ENCODE measurements at regions not wholly inside any gene's neighbourhood (a gene's known extent, or its start where the extent isn't known, plus 50 kb on each side); places are given as distances from the start of the nearest gene placed in this dataset.

- H3K4me1 Mint-ChIP-seq (ENCODE audit: low read depth), result peaks cover 12% of the 10 kb centered on the region
- no peaks in the 10 kb centered on the region for H3K27me3 Mint-ChIP-seq
Observed at GRCh38 chr3:30438126-30438525, 168.3 kb upstream of the TGFBR2 start.

GRCh38 chr3:30439451-30440053, 166.8 kb upstream of the TGFBR2 start:
- no peak overlapping the region for H3K27ac Mint-ChIP-seq
- H3K4me1 Mint-ChIP-seq (ENCODE audit: low read depth), result peaks cover 12% of the 10 kb centered on the region
- peaks cover 1% of the 10 kb centered on the region for H3K36me3 Mint-ChIP-seq (ENCODE audit: insufficient read depth)
- TF ChIP-seq CTCF (IDR thresholded peaks at IDR 0.05; ENCODE audit: unreplicated experiment), result no peak
- peaks cover 3% of the 10 kb centered on the region for H3K9me3 Mint-ChIP-seq (ENCODE audit: low read depth)
- DNase-seq (ENCODE audit: low spot score, unreplicated experiment), result no peak
- H3K27me3 Mint-ChIP-seq, result no peaks in the 10 kb centered on the region
- H3K4me3 Mint-ChIP-seq (ENCODE audit: low read depth), result no peak overlapping the region

More at GRCh38 chr3:30438126-30438525, 168.3 kb upstream of the TGFBR2 start:
- Mint-ChIP-seq H3K27ac (no peak overlapping the region), H3K9me3 (ENCODE audit: low read depth) (no peaks in the 10 kb centered on the region), H3K4me3 (ENCODE audit: low read depth) (no peak overlapping the region), H3K36me3 (ENCODE audit: insufficient read depth) (peaks cover 1% of the 10 kb centered on the region)
- no peak for DNase-seq (ENCODE audit: low spot score, unreplicated experiment)
- no peak for TF ChIP-seq CTCF (IDR thresholded peaks at IDR 0.05; ENCODE audit: unreplicated experiment)

GRCh38 chr3:30440147-30440604, 166.2 kb upstream of the TGFBR2 start:
- H3K9me3 Mint-ChIP-seq (ENCODE audit: low read depth), result peaks cover 3% of the 10 kb centered on the region
- H3K36me3 Mint-ChIP-seq (ENCODE audit: insufficient read depth), result peaks cover 1% of the 10 kb centered on the region
- H3K4me3 Mint-ChIP-seq (ENCODE audit: low read depth), result no peak overlapping the region
- TF ChIP-seq CTCF (IDR thresholded peaks at IDR 0.05; ENCODE audit: unreplicated experiment), result no peak
- no peak for DNase-seq (ENCODE audit: low spot score, unreplicated experiment)
- H3K4me1 Mint-ChIP-seq (ENCODE audit: low read depth), result peaks cover 12% of the 10 kb centered on the region
- peak overlapping the region; percentile 17 for H3K27ac Mint-ChIP-seq
- no peaks in the 10 kb centered on the region for H3K27me3 Mint-ChIP-seq

- TF ChIP-seq CTCF (IDR thresholded peaks at IDR 0.05; ENCODE audit: unreplicated experiment), result no peak
- Mint-ChIP-seq H3K9me3 (ENCODE audit: low read depth) (peaks cover 3% of the 10 kb centered on the region), H3K27ac (peak overlapping the region; percentile 42), H3K27me3 (no peaks in the 10 kb centered on the region), H3K4me1 (ENCODE audit: low read depth) (peaks cover 12% of the 10 kb centered on the region), H3K4me3 (ENCODE audit: low read depth) (no peak overlapping the region), H3K36me3 (ENCODE audit: insufficient read depth) (peaks cover 1% of the 10 kb centered on the region)
- DNase-seq (ENCODE audit: low spot score, unreplicated experiment), result no peak
Observed at GRCh38 chr3:30440880-30441279, 165.5 kb upstream of the TGFBR2 start.

GRCh38 chr3:30443756-30444673, 162.4 kb upstream of the TGFBR2 start:
- Mint-ChIP-seq H3K36me3 (ENCODE audit: insufficient read depth) (peaks cover 1% of the 10 kb centered on the region), H3K4me1 (ENCODE audit: low read depth) (peaks cover 8% of the 10 kb centered on the region), H3K9me3 (ENCODE audit: low read depth) (peaks cover 3% of the 10 kb centered on the region), H3K27me3 (no peaks in the 10 kb centered on the region), H3K27ac (no peak overlapping the region), H3K4me3 (ENCODE audit: low read depth) (no peak overlapping the region)
- no peak for TF ChIP-seq CTCF (IDR thresholded peaks at IDR 0.05; ENCODE audit: unreplicated experiment)
- no peak for DNase-seq (ENCODE audit: low spot score, unreplicated experiment)
